ENCODE measurements at regions not wholly inside any gene's neighbourhood (a gene's known extent, or its start where the extent isn't known, plus 50 kb on each side); places are given as distances from the start of the nearest gene placed in this dataset.

- WGBS, 2 donors, result 60 to 61% methylated on average over 7 of the region's 7 CpGs
- DNase-seq (ENCODE audit: low spot score in 2 of 2), result no peak
- intact Hi-C loops (cut with DNase I; ENCODE audit: low total_unique reads), result no loop called here
- no peak overlapping the region for H3K4me3 ChIP-seq (ENCODE audit: low read depth, poor library complexity, severe bottlenecking)
- no peak for TF ChIP-seq POLR2A (IDR thresholded peaks at IDR 0.05)
- TF ChIP-seq CTCF (IDR thresholded peaks at IDR 0.05), result no peak
These were observed 100.1 kb downstream of the TPRA1 start for GRCh38 chr3:127490271-127491023.

- no peak overlapping the region for H3K4me3 ChIP-seq (ENCODE audit: low read depth, poor library complexity, severe bottlenecking)
- 92 to 93% methylated on average over 5 of the region's 5 CpGs for WGBS, 2 donors
- DNase-seq (ENCODE audit: low spot score in 2 of 2), result peak in 1 of 2 donors; percentile 21
- intact Hi-C loops (cut with DNase I; ENCODE audit: low total_unique reads), result no loop called here
- TF ChIP-seq POLR2A (IDR thresholded peaks at IDR 0.05), result no peak
- TF ChIP-seq CTCF (IDR thresholded peaks at IDR 0.05), result no peak
These were observed 101.2 kb downstream of the TPRA1 start for GRCh38 chr3:127489357-127489756.

- H3K4me3 ChIP-seq (ENCODE audit: low read depth, poor library complexity, severe bottlenecking), result no peak overlapping the region
- TF ChIP-seq POLR2A (IDR thresholded peaks at IDR 0.05) (no peak), CTCF (IDR thresholded peaks at IDR 0.05) (no peak)
- intact Hi-C loops (cut with DNase I; ENCODE audit: low total_unique reads), result no loop called here
- 88 to 89% methylated on average over 3 of the region's 3 CpGs for whole genome bisulfite sequencing, 2 donors
- DNase-seq (ENCODE audit: low spot score in 2 of 2), result peak in 1 of 2 donors; percentile 72
These were observed 101.8 kb downstream of the TPRA1 start for GRCh38 chr3:127488740-127489139.

DNA sequence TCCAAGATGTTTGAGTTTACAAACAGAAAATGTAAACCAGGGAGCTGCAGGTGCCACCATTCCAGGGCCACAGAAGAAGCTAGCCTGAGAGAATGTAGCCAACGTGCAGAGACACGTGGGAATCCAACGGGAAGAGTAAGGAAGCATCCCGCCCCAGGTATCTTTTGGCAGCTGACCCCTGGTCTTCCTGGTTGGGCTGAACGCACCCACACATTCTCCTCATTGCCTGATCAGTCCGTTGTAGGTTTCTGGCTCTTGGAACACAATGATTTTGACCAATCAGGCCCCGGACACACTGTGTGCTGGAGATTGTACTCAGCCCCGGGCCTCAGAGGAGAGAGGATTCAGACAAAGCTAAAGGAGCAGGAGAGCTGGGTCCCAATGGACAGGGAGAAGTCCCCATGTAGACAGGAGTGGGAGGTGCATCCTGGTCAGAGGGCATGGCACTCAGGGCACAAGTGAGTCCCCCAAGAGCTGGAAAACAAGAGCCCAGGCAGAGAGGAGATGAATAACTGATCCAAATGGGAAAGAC lies 102.3 kb downstream of the TPRA1 start:
- H3K4me3 ChIP-seq (ENCODE audit: low read depth, poor library complexity, severe bottlenecking), result no peak overlapping the region
- WGBS, 2 donors, result 56 to 70% methylated on average over 8 of the region's 8 CpGs
- intact Hi-C loops (cut with DNase I; ENCODE audit: low total_unique reads), result no loop called here

DNA sequence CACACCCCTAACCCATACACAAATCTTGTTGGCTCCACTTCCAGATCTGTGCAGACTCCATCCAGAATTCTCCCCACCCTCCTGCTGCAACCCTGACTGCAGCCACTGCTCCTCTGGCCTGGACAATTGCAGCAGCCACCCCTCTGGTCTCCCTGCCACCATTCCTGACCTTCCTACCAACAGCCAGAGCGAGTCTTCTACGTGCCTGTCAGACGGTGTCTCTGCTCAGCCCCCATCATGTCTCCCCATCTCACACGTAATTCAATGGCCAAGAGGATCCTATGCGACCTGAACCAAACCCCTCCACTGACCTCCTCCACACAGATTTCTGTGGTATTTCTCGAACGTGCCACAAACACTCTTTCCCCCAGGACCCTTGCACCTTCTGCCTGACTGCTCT lies 103.3 kb downstream of the TPRA1 start:
- no peak overlapping the region for H3K4me3 ChIP-seq (ENCODE audit: low read depth, poor library complexity, severe bottlenecking)
- 85 to 88% methylated on average over 7 of the region's 7 CpGs for WGBS, 2 donors
- peak in 1 of 2 donors; percentile 60 for DNase-seq (ENCODE audit: low spot score in 2 of 2)
- intact Hi-C loops (cut with DNase I; ENCODE audit: low total_unique reads), result no loop called here
- no peak for TF ChIP-seq POLR2A (IDR thresholded peaks at IDR 0.05)
- TF ChIP-seq CTCF (IDR thresholded peaks at IDR 0.05), result no peak

More for the DNA sequence above, 102.3 kb downstream of the TPRA1 start:
- TF ChIP-seq CTCF (IDR thresholded peaks at IDR 0.05), result no peak
- TF ChIP-seq POLR2A (IDR thresholded peaks at IDR 0.05), result no peak
- DNase-seq (ENCODE audit: low spot score in 2 of 2), result peak in 1 of 2 donors; percentile 59
